HG03575 (cell line): ENCODE measurements at regions not wholly inside any gene's neighbourhood (a gene's known extent, or its start where the extent isn't known, plus 50 kb on each side); places are given as distances from the start of the nearest gene placed in this dataset.
"Not testable (repeated sequence)": the region's sequence is repeated elsewhere in the genome, so short reads cannot be mapped to it uniquely, and the experiment has no call there.

Experiments used
- ATAC-seq: cut with Tn5 transposase; IDR thresholded peaks from one replicate; pipeline ENCODE4 v1.9.1; 2021; ENCODE audit not compliant: unreplicated experiment, insufficient number of reproducible peaks, low FRiP score; ENCODE audit errors: extremely low read depth

DNA sequence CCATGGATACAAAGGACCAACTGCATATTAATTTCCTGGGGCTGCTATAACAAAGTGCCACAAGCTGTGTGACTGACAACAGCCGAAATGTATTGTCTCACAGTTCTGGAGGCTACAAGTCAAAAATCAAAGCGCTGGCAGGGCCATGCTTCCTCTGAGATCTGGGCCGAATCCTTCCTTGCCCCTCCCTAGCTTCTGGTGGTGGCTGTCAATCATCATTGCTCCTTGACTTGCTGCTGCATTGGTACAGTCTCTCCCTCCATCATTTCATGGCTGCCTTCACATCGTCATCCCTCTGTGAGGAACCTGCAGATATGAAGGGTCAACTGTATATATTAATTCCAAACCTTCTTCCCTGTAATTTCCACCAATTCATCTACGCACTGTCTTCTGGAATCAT is 118.3 kb downstream of the EXOC5 start:
- ATAC-seq: no peak

DNA sequence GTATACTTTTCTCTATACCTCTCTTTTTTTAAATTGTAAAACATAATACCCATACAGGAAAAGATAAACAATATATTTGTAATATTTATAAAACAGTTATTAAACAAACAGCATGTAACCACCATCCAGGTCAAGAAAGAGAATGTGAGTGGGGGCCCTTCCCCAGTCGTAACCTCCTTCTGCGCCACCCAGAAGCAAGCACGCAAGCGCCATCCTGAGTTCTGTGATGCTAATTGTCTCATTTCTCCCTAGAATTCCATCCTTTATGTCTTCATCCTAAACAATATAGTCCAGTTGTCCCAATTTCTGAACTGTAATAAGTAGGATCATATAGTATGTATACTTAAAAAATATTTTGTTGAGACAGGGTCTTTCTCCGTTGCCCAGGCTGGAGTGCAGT is 129.5 kb downstream of the EXOC5 start:
- ATAC-seq: no peak

DNA sequence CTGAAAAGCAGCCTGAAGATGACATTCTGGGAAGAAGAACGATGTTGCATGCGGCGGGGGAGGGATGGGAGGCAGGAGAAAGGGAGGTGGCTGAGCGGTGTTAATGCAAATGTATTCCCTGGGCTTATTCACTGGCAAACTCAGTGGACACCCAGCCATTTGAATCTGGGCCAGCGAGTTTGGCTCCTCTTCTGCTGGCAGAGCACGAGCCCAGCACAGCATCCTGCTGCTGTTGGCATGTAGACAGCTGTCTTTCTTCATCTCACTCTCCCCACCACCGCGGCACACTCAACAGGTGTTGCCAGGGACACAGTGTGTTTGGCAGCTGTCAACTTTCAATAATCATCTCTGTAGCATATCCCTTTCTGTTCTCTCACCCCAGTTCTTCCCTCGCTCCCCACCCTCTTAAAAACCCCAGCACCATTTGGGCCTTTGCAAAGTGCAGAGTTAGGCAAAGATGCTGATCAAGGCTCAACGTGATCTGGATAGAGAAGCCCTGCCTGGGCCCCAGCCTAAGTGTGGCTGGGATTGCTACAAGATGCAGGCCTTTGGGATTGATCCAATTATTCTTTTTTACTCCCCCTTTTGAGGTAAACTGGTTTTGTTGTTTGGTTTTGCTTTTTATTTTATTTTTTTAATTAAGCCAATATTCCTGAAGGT is 131.9 kb downstream of the EXOC5 start:
- no peak for ATAC-seq

DNA sequence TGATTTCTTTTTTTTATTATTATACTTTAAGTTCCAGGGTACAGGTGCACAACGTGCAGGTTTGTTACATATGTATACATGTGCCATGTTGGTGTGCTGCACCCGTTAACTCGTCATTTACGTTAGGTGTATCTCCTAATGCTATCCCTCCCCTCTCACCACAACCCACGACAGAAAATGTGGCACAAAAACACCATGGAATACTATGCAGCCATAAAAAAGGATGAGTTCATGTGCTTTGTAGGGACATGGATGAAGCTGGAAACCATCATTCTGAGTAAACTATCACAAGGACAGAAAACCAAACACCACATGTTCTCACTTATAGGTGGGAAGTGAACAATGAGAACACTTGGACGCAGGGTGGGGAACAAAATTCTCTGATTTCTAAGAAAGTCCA is 140.9 kb downstream of the EXOC5 start:
- not testable (repeated sequence) for ATAC-seq

DNA sequence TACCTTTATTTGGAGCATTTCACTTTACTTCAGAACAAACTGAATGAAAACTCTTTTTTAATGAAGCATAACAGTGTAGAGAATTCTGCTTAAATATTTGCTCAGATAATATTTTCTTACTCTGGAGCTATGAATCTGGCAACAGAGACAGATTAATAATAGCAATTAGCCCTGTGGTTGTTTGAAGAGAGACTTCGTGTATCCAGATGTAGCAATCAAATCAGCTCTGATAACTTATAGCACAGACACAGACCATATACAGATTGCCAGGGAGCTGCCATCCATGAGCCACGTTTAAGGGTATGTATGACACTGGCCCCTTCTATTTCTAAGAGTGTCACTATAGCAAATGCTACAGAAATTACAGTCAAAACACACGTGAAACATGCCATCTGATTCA is 146.6 kb downstream of the EXOC5 start:
- ATAC-seq: no peak

DNA sequence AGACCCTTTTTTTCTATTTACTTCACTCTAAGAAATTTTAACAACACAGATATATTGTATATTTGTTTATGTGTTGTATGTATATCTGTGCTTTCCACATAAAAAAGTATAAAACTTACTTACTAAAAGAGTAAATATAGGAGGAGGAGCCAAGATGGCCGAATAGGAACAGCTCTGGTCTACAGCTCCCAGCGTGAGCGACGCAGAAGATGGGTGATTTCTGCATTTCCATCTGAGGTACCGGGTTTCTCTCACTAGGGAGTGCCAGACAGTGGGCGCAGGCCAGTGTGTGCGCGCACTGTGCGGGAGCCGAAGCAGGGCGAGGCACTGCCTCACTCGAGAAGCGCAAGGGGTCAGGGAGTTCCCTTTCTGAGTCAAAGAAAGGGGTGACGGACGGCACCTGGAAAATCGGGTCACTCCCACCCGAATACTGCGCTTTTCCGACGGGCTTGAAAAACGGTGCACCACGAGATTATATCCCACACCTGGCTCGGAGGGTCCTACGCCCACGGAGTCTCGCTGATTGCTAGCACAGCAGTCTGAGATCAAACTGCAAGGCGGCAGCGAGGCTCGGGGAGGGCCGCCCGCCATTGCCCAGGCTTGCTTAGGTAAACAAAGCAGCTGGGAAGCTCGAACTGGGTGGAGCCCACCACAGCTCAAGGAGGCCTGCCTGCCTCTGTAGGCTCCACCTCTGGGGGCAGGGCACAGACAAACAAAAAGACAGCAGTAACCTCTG is 156.5 kb downstream of the EXOC5 start:
- not testable (repeated sequence) for ATAC-seq

DNA sequence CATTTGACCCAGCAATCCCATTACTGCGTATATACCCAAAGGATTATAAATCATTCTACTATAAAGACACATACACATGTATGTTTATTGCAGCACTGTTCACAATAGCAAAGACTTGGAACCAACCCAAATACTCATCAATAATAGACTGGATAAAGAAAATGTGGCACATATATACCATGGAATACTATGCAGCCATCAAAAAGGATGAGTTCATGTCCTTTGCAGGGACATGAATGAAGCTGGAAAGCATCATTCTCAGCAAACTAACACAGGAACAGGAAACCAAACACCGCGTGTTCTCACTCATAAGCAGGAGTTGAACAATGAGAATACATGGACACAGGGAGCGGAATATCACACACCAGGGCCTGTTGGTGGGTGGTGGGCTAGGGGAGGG is 158.3 kb downstream of the EXOC5 start:
- not testable (repeated sequence) for ATAC-seq

DNA sequence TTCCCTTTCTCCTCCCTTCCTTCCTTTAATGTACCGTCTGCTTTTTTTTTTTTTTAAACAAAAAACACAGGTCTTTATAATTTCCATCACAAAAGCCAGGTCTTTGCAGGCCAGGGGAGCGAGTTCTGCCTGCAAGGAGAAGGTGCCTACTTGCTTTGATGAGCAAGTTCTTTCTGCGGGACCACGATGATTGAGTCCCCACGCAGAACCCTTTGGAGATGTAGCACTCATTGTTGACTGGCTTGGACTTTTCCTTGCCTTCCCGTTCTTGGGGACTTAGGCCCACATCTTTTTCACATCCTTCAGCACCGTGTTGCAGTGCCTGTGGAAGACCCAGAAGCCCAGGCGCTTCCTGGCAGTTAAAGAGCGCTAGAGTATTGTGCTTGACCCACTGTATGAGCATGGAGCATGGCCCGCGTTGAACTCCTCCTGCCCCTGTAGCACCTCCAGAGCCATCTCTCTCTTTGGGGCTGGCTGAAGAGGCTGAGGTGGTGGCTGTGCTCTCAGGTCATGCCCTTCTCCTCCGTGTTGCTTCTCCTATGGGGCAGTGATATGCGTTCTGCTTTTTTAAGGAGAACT is 177.6 kb downstream of the EXOC5 start:
- ATAC-seq: no peak

DNA sequence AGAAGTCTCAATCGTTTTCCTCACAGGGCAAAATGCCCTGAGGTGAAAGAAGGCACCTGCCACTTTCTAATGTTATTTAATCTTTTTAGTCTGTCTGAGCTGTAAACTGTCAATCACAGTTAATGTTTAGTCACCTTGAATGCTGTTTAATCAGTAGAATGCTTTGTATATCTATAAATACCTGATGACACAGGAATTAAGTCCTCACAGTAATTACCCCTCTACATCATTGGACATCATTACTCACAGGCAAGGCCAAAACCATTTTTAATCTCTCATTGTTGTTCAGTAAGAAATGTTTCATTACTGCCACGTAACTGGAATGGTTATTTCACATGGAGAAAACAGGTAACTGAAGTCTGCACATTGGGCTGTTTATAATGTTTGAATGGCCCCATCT is 178.8 kb downstream of the EXOC5 start:
- no peak for ATAC-seq

DNA sequence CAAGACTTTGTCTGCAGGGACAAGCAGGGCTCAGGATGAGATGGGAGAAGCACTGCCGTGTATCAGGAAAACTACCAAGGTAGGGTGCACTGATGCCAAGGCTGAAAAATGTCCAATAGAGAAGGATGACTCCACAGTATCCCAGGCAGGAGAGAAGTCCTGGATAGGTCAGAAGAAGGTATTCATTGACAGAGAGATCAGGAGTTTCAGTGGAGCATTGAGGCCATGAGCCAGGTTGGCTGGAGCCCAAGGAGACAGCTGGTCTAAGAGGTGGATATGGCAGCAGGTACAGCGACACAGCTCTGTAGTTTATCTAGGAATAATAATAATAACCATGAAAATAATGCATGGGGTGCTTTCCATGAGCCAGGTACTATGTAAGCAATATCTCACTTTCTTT is 180.9 kb downstream of the EXOC5 start:
- ATAC-seq: no peak

DNA sequence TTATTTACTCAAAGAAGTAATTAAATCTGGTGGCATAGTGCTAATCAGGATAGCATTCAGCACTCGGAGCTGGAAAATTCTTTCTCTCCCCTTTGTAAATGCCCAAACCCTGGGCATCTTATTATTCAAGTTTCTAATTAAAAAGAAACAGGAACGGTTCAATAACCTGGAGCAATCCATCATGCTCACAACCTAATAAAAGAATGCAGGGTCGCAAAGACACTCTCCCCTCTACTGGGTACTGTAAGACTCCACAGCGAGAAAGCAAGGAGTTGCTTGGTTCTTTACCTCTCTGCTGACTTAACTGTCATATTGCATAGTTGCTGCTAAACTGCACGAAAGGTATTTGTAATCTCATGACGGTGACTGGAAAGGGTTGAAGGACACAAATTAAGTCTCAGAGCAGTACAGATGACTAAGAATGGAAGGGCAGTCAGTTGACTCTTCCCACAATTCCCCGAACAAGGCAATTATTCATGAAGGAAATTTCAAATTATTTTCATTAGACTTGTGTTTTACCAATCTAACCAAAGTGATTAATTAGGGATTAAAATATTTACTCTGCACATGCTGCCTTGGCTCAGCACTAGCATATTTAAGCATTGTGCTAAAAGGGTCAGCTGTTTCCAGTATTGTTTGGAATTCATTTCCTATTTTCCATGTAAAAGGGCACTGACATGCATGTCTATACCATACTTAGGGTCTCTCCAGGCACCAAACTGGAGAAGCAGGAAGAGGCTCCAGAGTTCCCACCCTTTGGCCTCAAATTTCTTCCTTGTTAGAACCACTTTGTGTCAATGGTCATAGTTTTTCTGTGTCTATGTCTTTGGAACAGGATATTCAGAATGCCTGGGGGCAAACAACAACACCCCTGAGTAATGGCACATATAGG is 182.2 kb downstream of the EXOC5 start:
- ATAC-seq: no peak

DNA sequence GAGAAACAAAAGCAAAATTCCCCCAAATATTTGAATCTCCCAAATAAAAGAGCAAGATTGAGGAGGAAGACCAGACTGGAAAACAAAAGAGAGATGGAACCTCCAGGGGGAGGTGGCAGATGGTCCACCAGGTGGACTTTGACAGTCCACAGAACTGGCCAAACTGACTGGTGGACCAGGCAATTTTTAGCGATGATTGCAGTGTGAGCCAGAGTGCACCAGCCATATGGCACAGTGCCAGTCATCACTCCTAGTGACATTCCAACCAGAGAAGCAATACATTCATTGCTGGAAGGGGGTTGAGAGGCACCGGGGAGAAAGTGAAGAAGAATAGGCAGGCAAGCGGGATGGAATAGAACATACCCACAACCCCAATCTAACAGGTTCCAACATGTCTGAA is 182.9 kb downstream of the EXOC5 start:
- no peak for ATAC-seq

DNA sequence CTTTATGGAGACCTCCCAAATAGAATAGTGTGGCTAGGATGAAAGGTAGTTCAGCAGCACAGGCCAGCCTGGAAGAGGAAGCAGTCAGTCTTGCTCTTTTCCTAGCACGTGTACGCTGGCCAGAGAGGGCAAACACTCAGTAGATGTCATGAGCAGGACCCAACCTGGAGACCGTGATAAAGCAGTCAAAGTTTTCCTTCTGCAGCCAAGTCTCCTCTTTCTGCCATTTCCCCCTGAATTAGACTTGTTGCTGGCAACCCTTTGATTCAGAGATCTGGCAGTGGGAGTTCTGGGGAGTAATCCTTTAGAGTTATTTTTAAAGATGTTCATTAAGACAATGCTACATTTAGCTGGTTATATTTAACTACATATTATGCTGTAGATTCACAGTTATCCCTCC is 183.7 kb downstream of the EXOC5 start:
- ATAC-seq: no peak

DNA sequence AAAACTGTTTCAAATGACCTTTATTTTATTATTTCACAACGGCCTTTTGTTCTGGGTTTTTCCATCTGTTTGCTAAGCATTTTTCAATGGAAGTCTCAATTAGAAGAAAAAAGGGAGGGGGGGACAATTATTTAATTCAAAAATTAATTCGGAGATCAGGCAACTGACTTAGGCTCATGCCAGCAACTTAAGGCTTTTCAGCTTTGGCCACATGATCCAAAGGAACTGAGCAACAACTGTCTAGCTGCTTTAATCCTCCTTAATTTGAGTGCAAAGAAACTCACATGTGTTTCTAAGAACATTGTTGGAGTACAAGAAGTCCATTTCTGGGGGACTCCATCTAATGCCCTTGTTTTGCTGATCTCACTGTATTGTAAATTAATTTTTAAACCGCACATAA is 188.0 kb downstream of the EXOC5 start:
- ATAC-seq: no peak

DNA sequence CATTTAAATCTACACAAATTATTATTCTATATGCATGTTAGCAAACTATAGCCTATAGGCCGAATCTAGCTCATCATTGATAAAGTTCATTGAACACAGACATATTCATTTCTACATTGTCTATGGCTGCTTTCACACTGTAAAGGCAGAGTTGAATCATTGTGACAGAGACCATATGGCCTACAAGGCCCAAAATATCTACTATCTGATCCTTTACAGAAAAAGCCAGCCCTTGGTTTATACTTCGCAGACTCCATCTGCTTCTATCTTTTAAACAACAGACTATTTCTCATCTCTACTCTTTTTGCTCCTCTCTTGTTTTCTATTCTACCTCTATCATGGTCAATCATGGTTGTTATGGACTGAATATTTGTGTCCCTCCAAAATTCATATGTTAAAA is 190.7 kb downstream of the EXOC5 start:
- ATAC-seq: no peak

DNA sequence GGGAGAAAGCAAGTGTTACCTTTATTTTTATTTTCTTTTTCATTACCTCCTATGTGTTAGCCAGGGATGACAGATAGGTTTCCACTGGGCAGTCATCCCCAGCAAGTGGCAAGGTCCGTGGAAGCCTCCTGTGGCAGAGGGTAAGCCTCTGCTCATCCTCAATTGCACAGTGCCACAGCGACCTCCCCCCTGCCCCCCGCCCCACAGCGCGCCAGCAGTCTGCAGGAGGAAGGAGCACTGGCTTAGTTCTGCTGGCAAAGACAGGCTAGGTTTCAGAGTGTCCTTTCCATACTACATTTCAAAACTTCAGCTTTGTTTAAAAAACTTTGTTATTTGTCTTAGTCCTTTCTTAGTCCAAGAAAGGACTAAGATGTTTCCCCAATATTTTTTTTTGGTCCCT is 194.7 kb downstream of the EXOC5 start:
- no peak for ATAC-seq

DNA sequence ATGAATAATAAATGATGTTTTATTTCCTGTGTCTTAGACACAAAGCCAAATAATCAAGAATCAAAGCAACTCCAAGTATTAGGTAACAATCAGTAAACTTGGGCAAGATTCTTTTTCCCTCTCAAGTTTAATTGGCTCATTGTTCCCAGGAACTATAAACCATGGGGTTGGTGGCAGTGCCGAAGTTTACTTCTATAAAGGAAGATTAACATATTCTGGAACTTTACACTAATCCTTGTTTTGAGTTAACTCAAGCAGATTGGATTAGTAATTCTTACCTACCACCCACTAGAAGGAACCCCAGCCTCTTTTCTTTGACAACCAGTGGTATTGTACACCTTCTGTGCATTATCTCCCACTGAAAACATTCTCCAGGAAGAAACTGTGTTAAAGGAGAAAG is 197.1 kb downstream of the EXOC5 start:
- no peak for ATAC-seq

DNA sequence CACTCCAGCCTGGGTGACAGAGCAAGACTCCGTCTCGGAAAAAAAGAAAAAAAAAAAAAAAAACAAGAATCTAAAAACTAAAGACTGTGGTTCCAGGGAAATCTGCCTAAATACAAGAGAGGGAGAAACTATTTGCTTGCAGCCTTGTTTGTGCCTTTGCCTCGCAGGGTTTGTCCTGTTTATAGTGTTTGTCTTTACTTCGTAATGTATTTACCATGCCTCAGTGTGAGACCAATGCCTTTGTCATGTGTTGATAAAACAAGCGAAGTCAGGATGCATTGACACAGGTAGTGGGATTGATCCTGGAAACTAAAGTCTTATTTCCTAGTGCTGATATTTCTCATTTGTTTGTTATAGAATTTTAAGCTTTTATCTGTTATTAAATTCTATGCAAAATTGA is 199.0 kb downstream of the EXOC5 start:
- ATAC-seq: no peak

DNA sequence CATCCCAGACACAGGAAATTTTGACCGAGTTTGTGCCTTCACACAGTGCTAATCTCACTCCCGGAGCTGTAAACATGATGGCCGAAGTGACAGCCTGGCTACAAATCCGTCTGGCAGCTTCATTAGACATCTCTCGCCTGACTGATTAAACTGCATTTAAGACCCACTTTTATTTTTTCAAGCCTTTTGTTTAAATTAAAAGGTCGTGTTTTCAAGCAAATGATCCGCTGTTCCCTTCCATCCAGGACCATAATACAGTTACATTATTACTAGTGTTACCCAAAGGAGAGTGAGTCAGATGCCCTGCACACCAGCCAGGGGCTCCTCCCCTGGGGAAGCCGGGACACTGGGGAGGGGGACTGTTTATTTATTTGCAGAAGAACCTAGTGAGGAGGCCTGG is 200.2 kb downstream of the EXOC5 start:
- ATAC-seq: no peak
